ENCODE measurements at regions not wholly inside any gene's neighbourhood (a gene's known extent, or its start where the extent isn't known, plus 50 kb on each side); places are given as distances from the start of the nearest gene placed in this dataset.

DNA sequence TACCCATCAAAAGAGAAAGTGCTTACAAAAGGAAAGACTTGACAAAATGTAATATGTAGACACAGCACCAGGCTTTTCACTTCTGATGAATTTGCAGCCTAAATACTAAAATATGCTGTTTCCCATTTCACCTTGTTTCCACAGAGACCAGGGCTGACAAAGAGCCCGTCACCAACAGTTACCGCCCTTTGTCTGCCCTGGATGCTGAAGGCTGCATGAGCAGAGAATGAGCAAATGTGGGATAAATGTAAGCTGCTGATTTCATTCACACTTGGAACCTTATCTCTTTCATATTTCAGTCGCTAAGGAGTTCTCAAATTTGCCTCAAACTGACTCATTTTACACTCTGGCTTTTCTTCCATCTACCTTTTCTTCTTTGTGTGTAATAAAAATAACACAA is 213.9 kb downstream of the TMEM167A start:
- no peak for ATAC-seq
- CTCF ChIA-PET, result no interaction called here
- BruUV-seq (replicated peaks), result no TSS peak

DNA sequence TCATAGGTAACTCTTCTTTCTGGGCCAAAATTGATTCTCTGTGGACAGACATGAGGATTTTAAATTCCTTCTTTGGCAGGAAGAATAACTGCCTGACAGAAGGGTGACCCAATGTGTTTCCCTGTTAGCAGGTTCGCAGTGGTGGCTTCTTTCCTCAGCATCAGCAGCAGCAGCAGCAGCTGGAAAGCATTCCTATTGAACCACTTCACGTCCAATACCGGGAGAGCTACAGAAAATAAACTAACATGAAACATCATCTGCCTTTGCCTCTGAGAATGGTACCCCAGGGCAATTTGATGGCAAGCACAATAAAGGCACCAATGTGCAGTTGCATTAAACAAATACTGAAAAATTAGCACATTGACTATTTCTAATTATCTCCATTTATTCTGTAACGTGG is 214.5 kb downstream of the TMEM167A start:
- TF ChIP-seq EZH2phosphoT487 (IDR thresholded peaks at IDR 0.05; ENCODE audit: borderline replicate concordance) (no peak), TCF7L2 (IDR thresholded peaks at IDR 0.05; ENCODE audit: borderline replicate concordance, extremely low read depth, insufficient read depth, insufficient read length) (no peak), EGR1 (IDR thresholded peaks at IDR 0.05; ENCODE audit: low read depth) (no peak), POLR2AphosphoS5 (IDR thresholded peaks at IDR 0.05; ENCODE audit: low read depth, low read length) (no peak), ZFX (IDR thresholded peaks at IDR 0.05) (no peak), EZH2 (IDR thresholded peaks at IDR 0.05) (no peak), POLR2A (IDR thresholded peaks at IDR 0.05; ENCODE audit: borderline replicate concordance, extremely low read depth, insufficient read depth, insufficient read length) (no peak), CEBPB (IDR thresholded peaks at IDR 0.05; ENCODE audit: low read depth) (no peak), SRF (IDR thresholded peaks at IDR 0.05; ENCODE audit: low read depth) (no peak), FOSL1 (IDR thresholded peaks at IDR 0.05; ENCODE audit: low read depth) (no peak), RAD21 (IDR thresholded peaks at IDR 0.05; ENCODE audit: low read depth) (no peak), CBX3 (IDR thresholded peaks at IDR 0.05; ENCODE audit: low read depth) (no peak)
- TF ChIP-seq, protein P1, sequence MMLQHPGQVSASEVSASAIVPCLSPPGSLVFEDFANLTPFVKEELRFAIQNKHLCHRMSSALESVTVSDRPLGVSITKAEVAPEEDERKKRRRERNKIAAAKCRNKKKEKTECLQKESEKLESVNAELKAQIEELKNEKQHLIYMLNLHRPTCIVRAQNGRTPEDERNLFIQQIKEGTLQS (IDR thresholded peaks at IDR 0.05), result no peak
- no peak overlapping the region for H3K27ac ChIP-seq (ENCODE audit: low read depth, low read length)
- ChIA-PET POLR2A (no interaction called here), RAD21 (ENCODE audit: low non-redundant PET in 1 of 2, low total read pairs in 2 of 2, uncharacterized antibody in 2 of 2, unreplicated experiment in 2 of 2) (no interaction called here), CTCF (no interaction called here)
- DNase-seq (ENCODE audit: low read depth, low spot score) (no peak), ATAC-seq (no peak)
- no peaks in the 10 kb centered on the region for H3K36me3 ChIP-seq (ENCODE audit: control insufficient read depth in 1 of 2, insufficient read depth in 2 of 2, low read length in 2 of 2)
- H3K27me3 ChIP-seq (ENCODE audit: insufficient read depth, low read length), result no peaks in the 10 kb centered on the region
- no peak overlapping the region for H3K9ac ChIP-seq (ENCODE audit: low read length)
- H3K4me1 ChIP-seq (ENCODE audit: control insufficient read depth in 1 of 2, insufficient read depth in 2 of 2, low read length in 2 of 2), result no peaks in the 10 kb centered on the region
- no peak overlapping the region for H3K4me3 ChIP-seq (replicated peaks in 1 of 2; ENCODE audit: low read depth in 1 of 2, low read length in 2 of 2)
- no TSS peak for BruUV-seq (replicated peaks)
- intact Hi-C loops (cut with micrococcal nuclease), result no loop called here
- H4K20me1 ChIP-seq (ENCODE audit: insufficient read depth), result no peaks in the 10 kb centered on the region
- no peaks in the 10 kb centered on the region for H3K79me2 ChIP-seq (ENCODE audit: insufficient read depth, low read length)
- H2AFZ ChIP-seq (ENCODE audit: low read depth, low read length, poor library complexity, severe bottlenecking), result no peak overlapping the region
- H3K9me3 ChIP-seq (ENCODE audit: control insufficient read depth in 1 of 2, insufficient read depth in 1 of 2, low read depth in 1 of 2, low read length in 2 of 2), result no peaks in the 10 kb centered on the region
- H3K9me2 ChIP-seq (ENCODE audit: insufficient read depth), result no peaks in the 10 kb centered on the region
- no peak overlapping the region for H3K4me2 ChIP-seq (ENCODE audit: low read length)

More for the DNA sequence above, 213.9 kb downstream of the TMEM167A start:
- Histone ChIP-seq H3K4me3 (replicated peaks in 1 of 2; ENCODE audit: low read depth in 1 of 2, low read length in 2 of 2) (no peak overlapping the region), H3K4me1 (ENCODE audit: control insufficient read depth in 1 of 2, insufficient read depth in 2 of 2, low read length in 2 of 2) (no peaks in the 10 kb centered on the region), H3K4me2 (ENCODE audit: low read length) (no peak overlapping the region), H3K9me2 (ENCODE audit: insufficient read depth) (no peaks in the 10 kb centered on the region), H2AFZ (ENCODE audit: low read depth, low read length, poor library complexity, severe bottlenecking) (no peak overlapping the region), H3K27ac (ENCODE audit: low read depth, low read length) (no peak overlapping the region), H4K20me1 (ENCODE audit: insufficient read depth) (no peaks in the 10 kb centered on the region), H3K27me3 (ENCODE audit: insufficient read depth, low read length) (no peaks in the 10 kb centered on the region), H3K9ac (ENCODE audit: low read length) (no peak overlapping the region), H3K79me2 (ENCODE audit: insufficient read depth, low read length) (no peaks in the 10 kb centered on the region), H3K9me3 (ENCODE audit: control insufficient read depth in 1 of 2, insufficient read depth in 1 of 2, low read depth in 1 of 2, low read length in 2 of 2) (no peaks in the 10 kb centered on the region), H3K36me3 (ENCODE audit: control insufficient read depth in 1 of 2, insufficient read depth in 2 of 2, low read length in 2 of 2) (no peaks in the 10 kb centered on the region)
- intact Hi-C loops (cut with micrococcal nuclease), result no loop called here
- DNase-seq (ENCODE audit: low read depth, low spot score), result no peak
- ChIA-PET RAD21 (ENCODE audit: low non-redundant PET in 1 of 2, low total read pairs in 2 of 2, uncharacterized antibody in 2 of 2, unreplicated experiment in 2 of 2) (no interaction called here), POLR2A (no interaction called here)
- TF ChIP-seq, protein P1 (IDR thresholded peaks at IDR 0.05), result no peak
- no peak for TF ChIP-seq CBX3 (IDR thresholded peaks at IDR 0.05; ENCODE audit: low read depth)
- TF ChIP-seq RAD21 (IDR thresholded peaks at IDR 0.05; ENCODE audit: low read depth), result no peak
- TF ChIP-seq, protein P2, sequence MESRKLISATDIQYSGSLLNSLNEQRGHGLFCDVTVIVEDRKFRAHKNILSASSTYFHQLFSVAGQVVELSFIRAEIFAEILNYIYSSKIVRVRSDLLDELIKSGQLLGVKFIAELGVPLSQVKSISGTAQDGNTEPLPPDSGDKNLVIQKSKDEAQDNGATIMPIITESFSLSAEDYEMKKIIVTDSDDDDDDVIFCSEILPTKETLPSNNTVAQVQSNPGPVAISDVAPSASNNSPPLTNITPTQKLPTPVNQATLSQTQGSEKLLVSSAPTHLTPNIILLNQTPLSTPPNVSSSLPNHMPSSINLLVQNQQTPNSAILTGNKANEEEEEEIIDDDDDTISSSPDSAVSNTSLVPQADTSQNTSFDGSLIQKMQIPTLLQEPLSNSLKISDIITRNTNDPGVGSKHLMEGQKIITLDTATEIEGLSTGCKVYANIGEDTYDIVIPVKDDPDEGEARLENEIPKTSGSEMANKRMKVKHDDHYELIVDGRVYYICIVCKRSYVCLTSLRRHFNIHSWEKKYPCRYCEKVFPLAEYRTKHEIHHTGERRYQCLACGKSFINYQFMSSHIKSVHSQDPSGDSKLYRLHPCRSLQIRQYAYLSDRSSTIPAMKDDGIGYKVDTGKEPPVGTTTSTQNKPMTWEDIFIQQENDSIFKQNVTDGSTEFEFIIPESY (IDR thresholded peaks at IDR 0.05; ENCODE audit: extremely low read depth, insufficient replicate concordance, low read length), result no peak
- TF ChIP-seq EZH2 (IDR thresholded peaks at IDR 0.05), result no peak
- no peak for TF ChIP-seq SIN3A (IDR thresholded peaks at IDR 0.05; ENCODE audit: low read depth)
- TF ChIP-seq ZNF274 (IDR thresholded peaks at IDR 0.05; ENCODE audit: low read depth, low read length), result no peak
- no peak for TF ChIP-seq SP1 (IDR thresholded peaks at IDR 0.05; ENCODE audit: low read depth)
- TF ChIP-seq CEBPB (IDR thresholded peaks at IDR 0.05; ENCODE audit: low read depth), result no peak
- TF ChIP-seq YY1 (IDR thresholded peaks at IDR 0.05; ENCODE audit: extremely low read depth, insufficient replicate concordance, low read depth, low read length), result no peak
- TF ChIP-seq ZFX (IDR thresholded peaks at IDR 0.05), result no peak
- TF ChIP-seq SRF (IDR thresholded peaks at IDR 0.05; ENCODE audit: low read depth), result no peak
- TF ChIP-seq FOSL1 (IDR thresholded peaks at IDR 0.05; ENCODE audit: low read depth), result no peak
